Chondrocyte (in vitro differentiated cells): ENCODE measurements at regions not wholly inside any gene's neighbourhood (a gene's known extent, or its start where the extent isn't known, plus 50 kb on each side); places are given as distances from the start of the nearest gene placed in this dataset.

Experiments used
- DNase-seq: peaks from one replicate; pipeline ENCODE4 v3.0.0; 2021; ENCODE audit warnings: mixed read lengths, low spot score
- H3K27ac Mint-ChIP-seq: one replicate; pipeline ENCODE4 v1.8.0; 2021; ENCODE audit warnings: mild to moderate bottlenecking, moderate library complexity, mixed read lengths; ENCODE audit not compliant: unreplicated experiment
- H3K27me3 Mint-ChIP-seq: 2 replicates; pipeline ENCODE4 v1.8.0; 2021; ENCODE audit warnings: low read depth, mixed read lengths
- H3K36me3 Mint-ChIP-seq: 2 replicates; pipeline ENCODE4 v1.8.0; 2021; ENCODE audit warnings: low read depth, mixed read lengths
- H3K4me1 Mint-ChIP-seq: 2 replicates; pipeline ENCODE4 v1.8.0; 2021; ENCODE audit warnings: low read depth, mild to moderate bottlenecking, mixed read lengths
- H3K4me3 Mint-ChIP-seq: one replicate; pipeline ENCODE4 v1.8.0; 2021; ENCODE audit warnings: mild to moderate bottlenecking, moderate library complexity, mixed read lengths; ENCODE audit not compliant: unreplicated experiment
- H3K9me3 Mint-ChIP-seq: 2 replicates; pipeline ENCODE4 v1.8.0; 2021; ENCODE audit warnings: low read depth, mixed read lengths
- TF ChIP-seq, protein P1 (sequence below): fragments of 200-600 bp; sonication (generic); IDR thresholded peaks from 2 replicates; pipeline ENCODE4 v1.5.0; 2021; ENCODE audit warnings: antibody characterized with exemption, mild to moderate bottlenecking, moderate library complexity

DNA sequence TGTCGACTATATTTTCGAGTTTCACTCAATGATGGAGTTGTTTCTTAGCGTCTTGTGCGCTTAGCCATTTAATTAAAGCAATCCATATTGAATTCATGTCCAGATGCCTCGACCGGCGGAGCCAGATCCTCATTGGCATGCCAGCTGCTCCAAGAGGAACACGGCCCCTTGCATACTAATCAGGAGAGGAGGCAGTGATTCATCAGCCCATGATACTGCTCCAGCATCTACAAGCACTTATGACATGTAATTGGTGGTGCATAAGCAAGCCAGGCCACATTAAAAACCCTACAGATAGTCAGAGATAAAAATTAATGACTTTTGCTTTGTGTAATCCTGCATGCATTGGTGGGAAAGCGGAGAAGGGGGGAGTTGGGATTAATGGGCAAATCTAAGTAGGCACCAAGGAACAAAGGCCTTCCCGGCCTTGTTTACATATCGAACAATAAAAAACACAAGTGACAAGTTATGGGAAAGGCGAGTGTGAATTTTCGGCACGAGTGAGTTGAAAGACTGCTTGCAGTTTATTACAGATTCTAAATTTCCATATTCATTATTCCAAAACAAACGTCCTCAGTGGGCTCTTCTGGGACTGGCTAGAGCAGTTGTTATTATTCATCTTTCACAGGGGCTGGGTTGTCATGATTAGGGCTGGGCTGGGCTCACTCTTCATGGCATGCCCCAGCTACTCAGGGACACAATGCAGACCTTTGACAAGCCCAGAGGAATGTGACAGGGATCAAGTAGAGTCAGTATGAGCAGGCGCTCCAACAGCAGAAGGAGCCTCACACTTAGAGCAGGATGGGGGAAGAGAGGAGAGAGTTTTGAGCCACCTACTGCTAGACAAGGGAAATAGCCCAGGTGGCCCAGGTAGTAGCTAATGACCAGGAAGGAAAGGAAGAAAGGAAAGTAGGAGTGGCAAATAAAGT, 281.7 kb upstream of the ZFHX3 start:
- no peak overlapping the region for H3K4me3 Mint-ChIP-seq
- H3K4me1 Mint-ChIP-seq, result peaks cover 21% of the 10 kb centered on the region
- H3K9me3 Mint-ChIP-seq, result no peaks in the 10 kb centered on the region
- no peak for DNase-seq
- no peak overlapping the region for H3K27ac Mint-ChIP-seq
- TF ChIP-seq, protein P1, sequence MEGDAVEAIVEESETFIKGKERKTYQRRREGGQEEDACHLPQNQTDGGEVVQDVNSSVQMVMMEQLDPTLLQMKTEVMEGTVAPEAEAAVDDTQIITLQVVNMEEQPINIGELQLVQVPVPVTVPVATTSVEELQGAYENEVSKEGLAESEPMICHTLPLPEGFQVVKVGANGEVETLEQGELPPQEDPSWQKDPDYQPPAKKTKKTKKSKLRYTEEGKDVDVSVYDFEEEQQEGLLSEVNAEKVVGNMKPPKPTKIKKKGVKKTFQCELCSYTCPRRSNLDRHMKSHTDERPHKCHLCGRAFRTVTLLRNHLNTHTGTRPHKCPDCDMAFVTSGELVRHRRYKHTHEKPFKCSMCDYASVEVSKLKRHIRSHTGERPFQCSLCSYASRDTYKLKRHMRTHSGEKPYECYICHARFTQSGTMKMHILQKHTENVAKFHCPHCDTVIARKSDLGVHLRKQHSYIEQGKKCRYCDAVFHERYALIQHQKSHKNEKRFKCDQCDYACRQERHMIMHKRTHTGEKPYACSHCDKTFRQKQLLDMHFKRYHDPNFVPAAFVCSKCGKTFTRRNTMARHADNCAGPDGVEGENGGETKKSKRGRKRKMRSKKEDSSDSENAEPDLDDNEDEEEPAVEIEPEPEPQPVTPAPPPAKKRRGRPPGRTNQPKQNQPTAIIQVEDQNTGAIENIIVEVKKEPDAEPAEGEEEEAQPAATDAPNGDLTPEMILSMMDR, result no peak
- H3K27me3 Mint-ChIP-seq, result peaks cover 2% of the 10 kb centered on the region
- no peaks in the 10 kb centered on the region for H3K36me3 Mint-ChIP-seq

- no peaks in the 10 kb centered on the region for H3K9me3 Mint-ChIP-seq
- H3K4me1 Mint-ChIP-seq, result peaks cover 18% of the 10 kb centered on the region
- no peaks in the 10 kb centered on the region for H3K27me3 Mint-ChIP-seq
- no peaks in the 10 kb centered on the region for H3K36me3 Mint-ChIP-seq
- H3K27ac Mint-ChIP-seq, result no peak overlapping the region
- TF ChIP-seq, protein P1, result no peak
- H3K4me3 Mint-ChIP-seq, result no peak overlapping the region
- no peak for DNase-seq
Observed at GRCh38 chr16:73326770-73327470, 279.0 kb upstream of the ZFHX3 start.

- H3K9me3 Mint-ChIP-seq, result no peaks in the 10 kb centered on the region
- no peak for DNase-seq
- H3K4me1 Mint-ChIP-seq, result peaks cover 11% of the 10 kb centered on the region
- TF ChIP-seq, protein P1, result no peak
- no peaks in the 10 kb centered on the region for H3K36me3 Mint-ChIP-seq
- no peak overlapping the region for H3K4me3 Mint-ChIP-seq
- H3K27me3 Mint-ChIP-seq, result peaks cover under 1% of the 10 kb centered on the region
- no peak overlapping the region for H3K27ac Mint-ChIP-seq
Observed at GRCh38 chr16:73326221-73326620, 278.3 kb upstream of the ZFHX3 start.

- H3K27me3 Mint-ChIP-seq, result peaks cover 9% of the 10 kb centered on the region
- DNase-seq, result no peak
- H3K9me3 Mint-ChIP-seq, result no peaks in the 10 kb centered on the region
- H3K4me3 Mint-ChIP-seq, result no peak overlapping the region
- TF ChIP-seq, protein P1, result no peak
- no peak overlapping the region for H3K27ac Mint-ChIP-seq
- no peaks in the 10 kb centered on the region for H3K36me3 Mint-ChIP-seq
- peaks cover 7% of the 10 kb centered on the region for H3K4me1 Mint-ChIP-seq
Observed at GRCh38 chr16:73323880-73324279, 276.0 kb upstream of the ZFHX3 start.

GRCh38 chr16:73322856-73323255, 274.9 kb upstream of the ZFHX3 start:
- peaks cover 7% of the 10 kb centered on the region for H3K4me1 Mint-ChIP-seq
- TF ChIP-seq, protein P1, result no peak
- H3K27me3 Mint-ChIP-seq, result peaks cover 10% of the 10 kb centered on the region
- H3K27ac Mint-ChIP-seq, result no peak overlapping the region
- no peaks in the 10 kb centered on the region for H3K9me3 Mint-ChIP-seq
- no peak for DNase-seq
- no peak overlapping the region for H3K4me3 Mint-ChIP-seq
- H3K36me3 Mint-ChIP-seq, result no peaks in the 10 kb centered on the region
